PFSK-1 (cell line): ENCODE measurements at regions not wholly inside any gene's neighbourhood (a gene's known extent, or its start where the extent isn't known, plus 50 kb on each side); places are given as distances from the start of the nearest gene placed in this dataset.

Source experiments
- FOXP2 ChIP-seq: optimal IDR thresholded peaks from 2 replicates; pipeline ENCODE3; 2011; ENCODE audit warnings: borderline replicate concordance, control low read depth, inconsistent platforms; ENCODE audit not compliant: insufficient read depth; ENCODE audit errors: extremely low read length, extremely low read depth
- POLR2AphosphoS5 ChIP-seq: IDR thresholded peaks from 2 replicates; pipeline ENCODE4 v1.6.1; 2012; ENCODE audit warnings: low read depth, mild to moderate bottlenecking, control low read depth, low read length, moderate library complexity
- REST ChIP-seq, 2 experiments: IDR thresholded peaks; 2 replicates each; pipeline versions ENCODE4 v1.6.1 to v1.8.0; 2011 to 2012; ENCODE audit warnings: low read depth in 2 of 2, low read length in 2 of 2, control low read depth in 1 of 2, inconsistent platforms in 1 of 2, mild to moderate bottlenecking in 1 of 2, moderate library complexity in 1 of 2; ENCODE audit not compliant: insufficient read depth in 1 of 2
- SIN3A ChIP-seq: IDR thresholded peaks from 2 replicates; pipeline ENCODE4 v1.6.1; 2012; ENCODE audit warnings: mild to moderate bottlenecking, low read length, moderate library complexity, borderline replicate concordance; ENCODE audit not compliant: insufficient read depth
- TAF1 ChIP-seq: IDR thresholded peaks from 2 replicates; pipeline ENCODE4 v1.6.1; 2012; ENCODE audit warnings: low read length, control low read depth, borderline replicate concordance; ENCODE audit not compliant: insufficient read depth

GRCh38 chr22:34622602-34623001 is 443.4 kb upstream of the ISX start:
- no peak for TF ChIP-seq SIN3A
- no peak for TF ChIP-seq TAF1
- TF ChIP-seq POLR2AphosphoS5 = no peak
- no peak for TF ChIP-seq FOXP2
- no peak for TF ChIP-seq REST (IDR thresholded peaks at IDR 0.05; ENCODE audit: insufficient read depth in 1 of 2, low read depth in 2 of 2, low read length in 2 of 2)

DNA sequence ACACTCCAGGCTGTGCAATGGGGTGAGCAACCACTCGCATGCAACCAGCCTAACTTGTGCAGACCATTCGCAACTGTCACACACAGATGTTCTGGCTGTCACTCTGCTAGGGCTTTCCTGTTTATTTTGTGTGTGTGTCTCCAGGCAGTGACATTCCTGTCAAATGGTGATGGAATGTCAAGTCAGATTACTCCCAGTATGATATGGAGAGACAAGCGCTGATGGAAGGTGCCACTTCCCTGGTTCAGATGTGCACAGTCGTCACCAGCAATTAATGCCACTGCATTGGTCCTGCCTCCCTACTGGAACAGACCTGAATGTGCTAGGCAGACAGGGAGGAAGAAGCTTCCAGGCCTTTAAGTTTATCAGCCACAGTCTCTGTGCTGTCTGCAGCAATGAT is 442.4 kb upstream of the ISX start:
- TF ChIP-seq FOXP2 (no peak), TAF1 (no peak), POLR2AphosphoS5 (no peak), SIN3A (no peak), REST (IDR thresholded peaks at IDR 0.05; ENCODE audit: insufficient read depth in 1 of 2, low read depth in 2 of 2, low read length in 2 of 2) (no peak)

GRCh38 chr22:34638128-34638527 is 427.8 kb upstream of the ISX start:
- TF ChIP-seq REST (IDR thresholded peaks at IDR 0.05; ENCODE audit: insufficient read depth in 1 of 2, low read depth in 2 of 2, low read length in 2 of 2) = no peak
- TF ChIP-seq POLR2AphosphoS5 = no peak
- TF ChIP-seq FOXP2 = no peak
- TF ChIP-seq TAF1 = no peak
- TF ChIP-seq SIN3A = no peak

GRCh38 chr22:34639911-34640310 is 426.0 kb upstream of the ISX start:
- no peak for TF ChIP-seq TAF1
- no peak for TF ChIP-seq FOXP2
- no peak for TF ChIP-seq REST (IDR thresholded peaks at IDR 0.05; ENCODE audit: insufficient read depth in 1 of 2, low read depth in 2 of 2, low read length in 2 of 2)
- TF ChIP-seq POLR2AphosphoS5 = no peak
- TF ChIP-seq SIN3A = no peak

- TF ChIP-seq SIN3A (no peak), TAF1 (no peak), FOXP2 (no peak), POLR2AphosphoS5 (no peak), REST (IDR thresholded peaks at IDR 0.05; ENCODE audit: insufficient read depth in 1 of 2, low read depth in 2 of 2, low read length in 2 of 2) (no peak)
These were observed 420.6 kb upstream of the ISX start for GRCh38 chr22:34645375-34645774.
